ENCODE measurements at regions not wholly inside any gene's neighbourhood (a gene's known extent, or its start where the extent isn't known, plus 50 kb on each side); places are given as distances from the start of the nearest gene placed in this dataset.

GRCh38 chr11:36726420-36726819, 128.4 kb upstream of the RAG2 start:
- no peak for DNase-seq (ENCODE audit: low read depth in 2 of 2)

- no peak for DNase-seq (ENCODE audit: low read depth in 2 of 2)
Observed at GRCh38 chr11:36724742-36725385, 126.8 kb upstream of the RAG2 start.

GRCh38 chr11:36722421-36722820, 124.4 kb upstream of the RAG2 start:
- no peak for DNase-seq (ENCODE audit: low read depth in 2 of 2)

GRCh38 chr11:36719358-36720107, 121.5 kb upstream of the RAG2 start:
- DNase-seq (ENCODE audit: low read depth in 2 of 2), result no peak

DNA sequence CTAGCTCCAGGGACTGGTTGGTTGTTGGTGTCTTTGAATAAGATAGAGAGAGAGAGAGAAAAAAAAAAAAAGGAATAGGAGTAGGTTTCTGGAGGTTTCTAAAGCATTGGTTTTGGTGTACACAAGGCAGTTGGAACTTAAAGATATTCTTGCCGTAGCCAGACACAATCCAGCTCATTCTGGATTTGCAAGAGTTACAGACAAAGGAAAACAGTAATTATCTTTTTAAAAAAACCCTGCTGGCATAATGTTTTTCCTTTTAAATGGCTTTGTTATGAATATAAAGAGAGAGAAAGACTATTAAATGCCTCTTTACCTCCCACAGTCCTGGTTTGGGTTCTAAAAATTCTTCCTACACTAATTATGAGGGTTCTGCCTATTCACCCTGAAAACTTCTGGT, 120.4 kb upstream of the RAG2 start:
- no peak for DNase-seq (ENCODE audit: low read depth in 2 of 2)

DNA sequence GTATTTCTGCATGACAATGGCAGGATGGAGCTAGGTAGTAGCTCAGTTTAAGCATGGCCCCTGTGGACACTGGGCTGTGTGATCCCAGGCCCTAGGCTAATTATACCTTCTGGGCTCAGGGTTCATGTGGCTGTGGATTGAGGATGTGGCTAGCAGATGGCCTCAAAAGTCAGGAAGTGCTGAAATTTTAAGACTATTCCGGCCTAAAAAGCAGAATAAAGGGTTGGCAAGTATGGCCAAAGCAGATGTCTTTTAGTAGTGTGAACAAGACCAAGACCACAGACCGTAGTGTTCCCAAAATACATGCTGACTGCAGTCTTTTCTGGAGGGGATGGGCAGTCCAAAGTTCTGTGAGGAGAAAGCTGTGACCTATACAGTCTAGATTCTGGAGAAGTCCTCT, 115.7 kb upstream of the RAG2 start:
- DNase-seq (ENCODE audit: low read depth in 2 of 2), result no peak

- no peak for DNase-seq (ENCODE audit: low read depth in 2 of 2)
Observed at GRCh38 chr11:36711104-36711825, 113.2 kb upstream of the RAG2 start.
